T-helper 1 cell treated with Interleukin-12 subunit alpha and Interleukin-12 subunit beta and Interleukin-4 antibody, amounts not matched to agents 30 μg/mL and 1 μg/mL, for 36 hours (primary cell): ENCODE measurements at regions not wholly inside any gene's neighbourhood (a gene's known extent, or its start where the extent isn't known, plus 50 kb on each side); places are given as distances from the start of the nearest gene placed in this dataset.

Experiments used
- H3K27ac Mint-ChIP-seq: one replicate; pipeline ENCODE4 v1.8.0; 2021; ENCODE audit warnings: mild to moderate bottlenecking, mixed read lengths
- H3K27me3 Mint-ChIP-seq: one replicate; pipeline ENCODE4 v1.8.0; 2021; ENCODE audit warnings: low read depth, mixed read lengths
- H3K36me3 Mint-ChIP-seq: one replicate; pipeline ENCODE4 v1.8.0; 2021; ENCODE audit warnings: low read depth, mixed read lengths
- H3K4me1 Mint-ChIP-seq: one replicate; pipeline ENCODE4 v1.8.0; 2021; ENCODE audit warnings: low read depth, mixed read lengths
- H3K4me3 Mint-ChIP-seq: one replicate; pipeline ENCODE4 v1.8.0; 2021; ENCODE audit warnings: mild to moderate bottlenecking, moderate library complexity, mixed read lengths
- H3K9me3 Mint-ChIP-seq: one replicate; pipeline ENCODE4 v1.8.0; 2021; ENCODE audit warnings: mixed read lengths

- Mint-ChIP-seq H3K4me1 (no peaks in the 10 kb centered on the region), H3K4me3 (no peak overlapping the region), H3K27ac (no peak overlapping the region), H3K9me3 (no peaks in the 10 kb centered on the region), H3K27me3 (no peaks in the 10 kb centered on the region), H3K36me3 (no peaks in the 10 kb centered on the region)
Observed at GRCh38 chr1:88407248-88407647, 276.8 kb upstream of the PKN2 start.

DNA sequence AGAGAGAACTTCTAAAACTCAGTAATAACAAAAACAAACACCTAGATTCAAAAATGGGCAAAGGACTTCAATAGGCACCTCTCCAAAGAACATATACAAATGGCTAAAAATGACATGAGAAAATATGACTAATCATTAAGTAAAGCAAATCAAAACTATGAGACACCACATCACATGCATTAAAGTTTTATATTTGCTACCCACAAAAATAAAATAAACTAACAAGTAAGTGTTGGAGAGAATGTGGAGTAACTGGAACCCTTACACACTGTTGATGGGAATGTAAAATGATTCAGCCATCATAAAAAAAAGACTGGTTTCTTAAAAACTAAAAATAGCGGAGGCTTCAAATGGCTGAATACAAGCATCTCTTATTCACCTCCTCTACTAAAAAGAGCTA, 262.1 kb upstream of the PKN2 start:
- no peaks in the 10 kb centered on the region for H3K27me3 Mint-ChIP-seq
- H3K4me1 Mint-ChIP-seq, result no peaks in the 10 kb centered on the region
- H3K9me3 Mint-ChIP-seq, result peaks cover 21% of the 10 kb centered on the region
- no peak overlapping the region for H3K27ac Mint-ChIP-seq
- no peaks in the 10 kb centered on the region for H3K36me3 Mint-ChIP-seq
- no peak overlapping the region for H3K4me3 Mint-ChIP-seq

DNA sequence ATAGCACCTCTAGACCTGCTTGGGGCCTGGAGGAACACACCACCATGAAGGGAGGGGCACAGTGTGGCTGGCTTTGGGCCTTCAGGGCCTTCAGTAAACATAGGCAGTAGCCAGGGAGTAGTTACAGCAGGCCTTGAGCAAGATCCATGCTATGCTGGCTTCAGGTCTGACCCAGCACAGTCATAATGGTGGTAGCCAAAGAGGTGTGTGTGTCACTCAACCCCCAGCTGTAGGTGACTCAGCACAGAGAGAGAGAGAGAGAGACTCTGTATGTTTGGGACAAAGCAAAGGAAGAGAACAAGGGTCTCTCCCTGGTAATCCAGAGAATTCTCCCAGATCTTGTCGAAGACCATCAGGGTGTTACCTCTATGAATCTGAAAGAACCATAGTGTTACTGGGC, 250.5 kb upstream of the PKN2 start:
- Mint-ChIP-seq H3K27me3 (no peaks in the 10 kb centered on the region), H3K9me3 (no peaks in the 10 kb centered on the region), H3K27ac (no peak overlapping the region), H3K4me3 (no peak overlapping the region), H3K36me3 (no peaks in the 10 kb centered on the region), H3K4me1 (no peaks in the 10 kb centered on the region)

- H3K36me3 Mint-ChIP-seq, result no peaks in the 10 kb centered on the region
- no peaks in the 10 kb centered on the region for H3K9me3 Mint-ChIP-seq
- no peak overlapping the region for H3K4me3 Mint-ChIP-seq
- no peaks in the 10 kb centered on the region for H3K4me1 Mint-ChIP-seq
- H3K27me3 Mint-ChIP-seq, result no peaks in the 10 kb centered on the region
- no peak overlapping the region for H3K27ac Mint-ChIP-seq
Observed at GRCh38 chr1:88434836-88435235, 249.2 kb upstream of the PKN2 start.

DNA sequence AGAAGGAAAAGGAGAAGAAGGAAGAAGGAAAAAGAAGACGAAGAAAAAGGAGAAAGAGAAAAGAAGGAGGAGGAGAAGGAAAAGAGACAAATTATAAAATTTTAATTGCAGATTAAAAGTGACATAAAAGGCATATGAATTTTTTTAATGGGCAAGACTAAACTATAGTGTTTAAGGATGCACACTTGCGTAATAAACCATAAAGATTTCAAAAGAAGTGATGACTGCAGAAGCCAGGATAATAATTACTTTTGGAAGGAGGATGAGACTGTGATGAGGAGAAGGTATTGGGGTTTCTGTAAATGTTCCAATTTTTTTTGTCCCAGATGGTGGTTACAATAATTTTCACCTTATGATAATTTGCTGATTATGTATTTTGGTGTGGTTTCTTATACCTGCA, 243.1 kb upstream of the PKN2 start:
- Mint-ChIP-seq H3K4me3 (no peak overlapping the region), H3K36me3 (no peaks in the 10 kb centered on the region), H3K4me1 (no peaks in the 10 kb centered on the region), H3K27me3 (no peaks in the 10 kb centered on the region), H3K9me3 (no peaks in the 10 kb centered on the region), H3K27ac (no peak overlapping the region)

DNA sequence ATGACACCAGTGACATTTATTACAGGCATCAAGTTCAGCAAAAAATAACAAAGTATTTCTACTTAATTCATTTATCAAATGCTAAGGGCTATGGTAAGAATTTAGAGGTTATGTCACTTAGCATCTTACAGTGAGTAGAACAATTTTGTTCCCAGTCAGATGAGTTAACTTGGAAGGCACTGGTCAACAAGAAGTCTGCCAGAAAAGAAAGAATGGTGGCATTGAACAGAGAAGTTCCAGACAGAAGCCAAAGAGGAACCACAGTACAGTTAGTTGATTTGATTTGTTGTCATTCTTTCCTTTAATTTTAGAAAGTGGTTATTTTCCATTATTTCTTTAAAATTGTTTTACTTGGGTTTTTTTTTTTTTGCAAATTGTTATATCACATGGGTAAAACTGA, 232.2 kb upstream of the PKN2 start:
- Mint-ChIP-seq H3K27me3 (no peaks in the 10 kb centered on the region), H3K9me3 (no peaks in the 10 kb centered on the region), H3K4me1 (no peaks in the 10 kb centered on the region), H3K27ac (no peak overlapping the region), H3K36me3 (no peaks in the 10 kb centered on the region), H3K4me3 (no peak overlapping the region)

DNA sequence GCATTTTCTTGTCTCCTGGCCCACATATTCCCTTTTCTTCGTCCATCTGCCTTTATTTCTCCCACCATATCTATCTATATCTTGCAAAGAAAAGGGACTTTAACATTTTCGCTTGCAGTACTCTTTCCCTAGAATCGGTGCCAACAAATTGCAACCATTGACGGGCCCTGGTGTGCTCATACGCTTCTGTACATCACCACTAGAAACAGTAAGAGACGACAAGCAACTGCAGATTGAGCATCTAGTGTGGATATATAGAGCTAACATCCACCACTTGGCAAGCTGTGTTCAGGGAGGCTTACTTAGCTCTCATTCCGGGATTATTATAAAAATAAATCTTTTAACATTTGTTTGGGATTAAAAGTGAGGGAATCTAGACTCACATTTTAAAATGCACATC, 230.8 kb upstream of the PKN2 start:
- no peak overlapping the region for H3K27ac Mint-ChIP-seq
- no peaks in the 10 kb centered on the region for H3K36me3 Mint-ChIP-seq
- no peaks in the 10 kb centered on the region for H3K27me3 Mint-ChIP-seq
- no peak overlapping the region for H3K4me3 Mint-ChIP-seq
- H3K9me3 Mint-ChIP-seq, result no peaks in the 10 kb centered on the region
- no peaks in the 10 kb centered on the region for H3K4me1 Mint-ChIP-seq

- Mint-ChIP-seq H3K36me3 (no peaks in the 10 kb centered on the region), H3K27me3 (no peaks in the 10 kb centered on the region), H3K9me3 (no peaks in the 10 kb centered on the region), H3K4me1 (no peaks in the 10 kb centered on the region), H3K4me3 (no peak overlapping the region), H3K27ac (no peak overlapping the region)
Observed at GRCh38 chr1:88454781-88455180, 229.3 kb upstream of the PKN2 start.

- Mint-ChIP-seq H3K27ac (no peak overlapping the region), H3K36me3 (no peaks in the 10 kb centered on the region), H3K27me3 (peaks cover 4% of the 10 kb centered on the region), H3K4me1 (no peaks in the 10 kb centered on the region), H3K4me3 (no peak overlapping the region), H3K9me3 (no peaks in the 10 kb centered on the region)
Observed at GRCh38 chr1:88455621-88456256, 228.3 kb upstream of the PKN2 start.

DNA sequence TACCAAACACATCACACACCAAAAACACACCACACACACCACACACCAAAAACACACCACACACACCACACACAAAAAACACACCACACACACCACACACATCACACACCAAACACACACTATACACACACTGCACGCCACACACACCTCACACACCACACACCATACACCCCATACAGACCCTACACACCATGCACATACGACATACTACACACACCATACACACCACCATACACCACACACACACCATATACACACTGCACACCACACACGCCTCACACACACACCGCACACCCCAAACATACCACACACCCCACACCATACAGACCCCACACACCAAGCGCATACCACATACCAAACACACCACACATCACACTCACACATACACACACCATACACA, 226.9 kb upstream of the PKN2 start:
- Mint-ChIP-seq H3K36me3 (no peaks in the 10 kb centered on the region), H3K9me3 (no peaks in the 10 kb centered on the region), H3K27ac (no peak overlapping the region), H3K4me3 (no peak overlapping the region), H3K4me1 (no peaks in the 10 kb centered on the region), H3K27me3 (peaks cover 11% of the 10 kb centered on the region)

GRCh38 chr1:88461007-88461406, 223.1 kb upstream of the PKN2 start:
- H3K36me3 Mint-ChIP-seq, result no peaks in the 10 kb centered on the region
- H3K4me1 Mint-ChIP-seq, result no peaks in the 10 kb centered on the region
- no peak overlapping the region for H3K27ac Mint-ChIP-seq
- peaks cover 29% of the 10 kb centered on the region for H3K27me3 Mint-ChIP-seq
- H3K9me3 Mint-ChIP-seq, result no peaks in the 10 kb centered on the region
- H3K4me3 Mint-ChIP-seq, result no peak overlapping the region

GRCh38 chr1:88462096-88462487, 222.0 kb upstream of the PKN2 start:
- Mint-ChIP-seq H3K9me3 (no peaks in the 10 kb centered on the region), H3K27me3 (peaks cover 29% of the 10 kb centered on the region), H3K4me1 (no peaks in the 10 kb centered on the region), H3K27ac (no peak overlapping the region), H3K36me3 (no peaks in the 10 kb centered on the region), H3K4me3 (no peak overlapping the region)

DNA sequence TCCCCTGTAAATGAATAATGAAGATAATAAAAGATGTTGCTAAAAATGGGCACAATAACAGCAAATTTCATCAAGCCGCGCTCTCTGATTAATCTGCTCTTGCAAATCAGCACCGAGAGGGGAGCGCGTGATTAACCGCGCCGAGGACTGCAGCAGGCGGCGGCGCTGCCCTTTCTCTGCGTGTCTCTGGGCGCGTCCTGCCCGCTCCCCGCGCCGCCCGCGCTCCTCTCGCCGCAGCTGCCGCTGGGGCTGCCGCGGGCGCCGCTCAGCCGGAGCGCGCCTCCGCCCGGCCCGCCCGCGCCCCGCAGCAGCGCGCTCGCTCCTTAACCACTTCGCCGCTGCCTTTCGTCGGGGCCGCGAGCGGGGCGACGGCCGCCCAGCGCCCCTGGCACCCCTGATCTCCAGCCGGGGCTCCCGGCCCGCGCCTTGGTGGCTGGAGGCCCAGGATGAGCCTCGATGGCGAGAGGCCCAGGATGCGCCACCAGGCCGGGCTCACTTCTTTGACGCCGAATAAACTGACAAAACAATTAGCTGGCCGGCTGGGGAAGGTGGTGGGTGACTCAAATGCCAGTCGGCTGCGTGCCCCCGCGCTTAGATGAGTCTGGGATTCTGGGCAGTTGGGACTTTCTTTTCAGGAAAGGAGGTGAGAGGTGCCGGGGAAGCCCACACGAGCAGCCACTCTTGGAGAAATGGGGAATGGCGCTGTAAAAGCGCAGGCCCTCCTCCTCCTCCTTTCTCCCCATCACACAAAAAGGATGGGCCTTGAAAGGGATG, 221.4 kb upstream of the PKN2 start:
- Mint-ChIP-seq H3K9me3 (no peaks in the 10 kb centered on the region), H3K27ac (no peak overlapping the region), H3K4me1 (no peaks in the 10 kb centered on the region), H3K27me3 (peaks cover 29% of the 10 kb centered on the region), H3K36me3 (no peaks in the 10 kb centered on the region), H3K4me3 (no peak overlapping the region)

GRCh38 chr1:88463401-88463985, 220.6 kb upstream of the PKN2 start:
- no peaks in the 10 kb centered on the region for H3K4me1 Mint-ChIP-seq
- H3K9me3 Mint-ChIP-seq, result no peaks in the 10 kb centered on the region
- H3K4me3 Mint-ChIP-seq, result no peak overlapping the region
- H3K36me3 Mint-ChIP-seq, result no peaks in the 10 kb centered on the region
- H3K27ac Mint-ChIP-seq, result no peak overlapping the region
- peaks cover 29% of the 10 kb centered on the region for H3K27me3 Mint-ChIP-seq

- no peaks in the 10 kb centered on the region for H3K4me1 Mint-ChIP-seq
- H3K9me3 Mint-ChIP-seq, result no peaks in the 10 kb centered on the region
Observed at GRCh38 chr1:88466011-88466410, 218.1 kb upstream of the PKN2 start.

More at GRCh38 chr1:88466011-88466410, 218.1 kb upstream of the PKN2 start:
- Mint-ChIP-seq H3K4me3 (no peak overlapping the region), H3K27ac (no peak overlapping the region), H3K36me3 (no peaks in the 10 kb centered on the region), H3K27me3 (peaks cover 25% of the 10 kb centered on the region)
